Skeletal muscle cell (primary cell): ENCODE measurements at regions not wholly inside any gene's neighbourhood (a gene's known extent, or its start where the extent isn't known, plus 50 kb on each side); places are given as distances from the start of the nearest gene placed in this dataset.

Source experiments
- DNase-seq: peaks from one replicate; pipeline ENCODE4 v3.0.0-alpha.2; 2010; ENCODE audit warnings: low read depth
- H3K4me3 ChIP-seq: 2 replicates; pipeline ENCODE4 v1.5.1; 2011; ENCODE audit warnings: low read depth, mild to moderate bottlenecking, control low read depth, low read length, moderate library complexity

DNA sequence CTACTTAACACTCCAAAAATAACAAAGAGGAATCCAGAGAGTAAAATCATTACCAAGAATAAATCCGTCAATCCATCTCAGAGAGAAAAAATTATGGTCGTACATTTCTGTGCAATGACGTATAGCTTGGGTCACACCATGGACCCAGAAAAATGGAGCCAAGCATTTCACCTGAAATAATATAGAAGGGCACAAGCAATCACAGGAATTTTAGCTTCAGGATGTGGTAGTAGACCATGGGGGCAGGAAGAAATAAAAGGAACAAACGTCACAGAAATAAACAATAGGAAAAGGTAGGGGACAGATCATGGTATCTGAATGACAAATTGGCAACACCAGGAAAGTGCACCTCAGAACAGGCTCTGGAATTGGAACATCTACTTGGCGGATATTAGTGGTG, 231.0 kb downstream of the PLK2 start:
- H3K4me3 ChIP-seq: no peak overlapping the region
- DNase-seq: no peak

DNA sequence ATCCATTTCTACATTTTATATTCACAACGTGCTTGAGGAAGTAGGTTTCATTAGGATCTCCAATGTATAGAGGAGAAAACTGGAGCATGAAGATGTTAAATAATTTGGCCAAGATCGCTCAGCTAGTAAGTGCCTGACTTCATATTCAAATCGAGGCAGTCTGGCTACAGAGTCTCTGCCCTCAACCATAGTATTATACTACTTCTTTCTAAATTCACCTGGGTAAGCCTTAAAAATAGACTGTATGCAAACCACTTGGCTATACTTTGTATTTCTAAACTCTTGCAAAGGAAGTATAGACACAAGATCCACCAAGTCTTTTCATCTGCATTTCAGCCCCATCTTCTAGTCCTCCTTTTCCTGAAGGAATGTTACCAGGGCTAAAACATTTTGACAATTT, 232.0 kb downstream of the PLK2 start:
- H3K4me3 ChIP-seq: no peak overlapping the region
- DNase-seq: no peak

DNA sequence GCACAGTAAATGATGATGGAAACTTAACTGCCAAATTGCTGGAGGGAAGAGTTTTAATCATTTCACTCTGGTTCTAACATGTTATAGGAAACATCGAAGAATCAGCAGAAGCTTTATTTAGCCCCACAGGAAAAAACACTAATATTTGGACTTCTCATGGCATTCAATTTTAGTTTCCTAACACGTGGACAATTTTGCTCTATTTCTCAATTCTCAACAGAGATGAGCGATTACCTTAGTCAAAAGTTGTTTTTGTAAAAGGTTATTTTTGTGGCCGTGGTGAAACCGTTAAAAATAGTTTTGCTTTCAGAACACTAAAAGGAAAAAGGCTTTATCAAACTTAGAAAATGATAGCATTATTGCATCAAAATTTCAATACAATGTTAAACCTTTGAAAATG, 235.2 kb downstream of the PLK2 start:
- no peak overlapping the region for H3K4me3 ChIP-seq
- DNase-seq: no peak

DNA sequence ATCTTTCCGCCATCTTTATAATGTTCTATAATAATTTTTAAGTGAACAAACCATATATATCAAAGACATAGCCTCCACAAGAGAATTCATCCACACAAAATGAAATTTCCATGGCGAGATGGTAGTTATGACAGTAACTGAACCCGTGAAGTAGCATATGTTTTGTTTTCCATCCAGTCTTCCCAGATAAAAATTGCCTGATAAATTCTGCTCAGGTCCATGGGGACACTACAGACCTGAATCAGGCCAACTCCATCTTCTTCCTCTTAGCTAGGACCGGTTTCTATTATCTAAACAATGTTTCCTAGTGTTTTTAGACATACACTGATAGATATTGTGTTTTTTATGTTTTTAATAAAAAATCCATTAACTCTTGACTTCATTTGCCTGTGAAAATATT, 235.7 kb downstream of the PLK2 start:
- DNase-seq: no peak
- no peak overlapping the region for H3K4me3 ChIP-seq

DNA sequence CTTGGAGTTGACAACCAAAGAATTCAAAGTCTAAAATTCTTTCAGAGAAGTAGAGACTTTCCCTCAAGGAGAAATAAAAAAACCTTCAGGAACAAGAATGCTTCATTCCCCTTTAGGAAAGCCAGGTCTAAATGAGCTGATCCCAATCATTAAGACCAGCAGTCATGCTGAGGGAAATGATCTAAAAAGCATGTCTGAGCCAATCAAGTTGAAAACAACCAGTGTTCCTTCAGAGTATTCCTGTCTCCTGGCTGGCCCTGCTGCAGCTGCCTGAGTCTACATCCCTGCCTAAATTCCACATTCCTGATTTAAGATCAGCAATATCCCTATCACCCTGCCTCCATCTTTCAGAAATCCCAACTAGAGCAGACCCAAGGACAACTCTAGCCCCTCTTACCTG, 244.5 kb downstream of the PLK2 start:
- H3K4me3 ChIP-seq: no peak overlapping the region

DNA sequence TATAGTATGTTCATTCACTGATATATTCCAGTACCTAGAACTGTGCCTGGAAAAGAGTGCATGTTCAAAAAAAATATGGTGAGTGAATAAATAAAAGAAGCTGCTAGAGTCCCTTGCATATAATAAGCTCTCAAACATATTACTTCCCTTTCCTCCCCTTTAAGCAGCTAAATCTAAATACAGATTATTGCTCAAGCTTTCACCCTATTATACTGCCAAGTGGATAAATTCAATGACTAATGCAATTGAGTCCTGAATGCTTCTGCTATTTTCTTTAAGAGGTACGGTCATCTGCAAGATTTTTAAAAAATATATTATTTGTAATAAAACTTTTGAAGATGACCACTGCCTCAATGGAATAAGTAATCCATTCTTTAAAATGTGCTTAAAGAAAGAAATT, 248.4 kb downstream of the PLK2 start:
- DNase-seq: no peak
- H3K4me3 ChIP-seq: no peak overlapping the region

More for the DNA sequence above, 244.5 kb downstream of the PLK2 start:
- no peak for DNase-seq

DNA sequence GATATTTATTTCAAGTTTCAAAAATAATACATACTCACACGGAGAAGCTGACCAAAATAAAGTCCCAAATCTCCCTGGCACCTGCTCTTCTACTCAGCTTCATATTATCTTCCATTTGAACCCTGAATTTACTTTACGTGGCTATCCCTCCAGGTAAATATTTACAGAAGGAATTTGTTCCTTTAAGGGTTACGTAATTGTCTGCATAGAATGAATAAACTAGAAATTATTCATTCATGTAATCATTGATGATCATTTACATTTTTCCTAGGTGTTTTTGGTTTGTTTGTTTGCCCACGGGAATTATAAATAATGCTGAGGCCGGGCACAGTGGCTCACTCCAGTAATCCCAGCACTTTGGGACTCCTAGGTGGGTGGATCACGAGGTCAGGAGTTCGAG, 251.2 kb downstream of the PLK2 start:
- DNase-seq: no peak
- H3K4me3 ChIP-seq: no peak overlapping the region

DNA sequence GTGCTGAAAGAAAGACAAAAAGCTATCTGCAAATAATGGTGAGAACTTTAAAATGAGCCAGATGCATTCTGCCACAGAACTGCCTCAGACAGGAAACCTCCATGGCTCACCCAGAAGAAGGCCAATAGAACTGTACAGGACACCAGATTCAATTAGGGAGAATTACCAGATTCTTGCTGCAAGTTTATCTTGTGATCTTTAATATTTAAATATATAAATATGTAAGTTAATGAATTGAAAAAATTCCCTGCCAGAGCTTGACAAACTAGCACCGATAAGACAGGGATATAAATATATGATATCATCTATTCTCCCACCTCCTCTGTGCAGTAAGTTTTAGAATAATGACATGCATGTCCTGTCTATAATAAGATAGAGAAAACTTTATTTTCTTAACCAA, 252.8 kb downstream of the PLK2 start:
- H3K4me3 ChIP-seq: no peak overlapping the region
- no peak for DNase-seq

DNA sequence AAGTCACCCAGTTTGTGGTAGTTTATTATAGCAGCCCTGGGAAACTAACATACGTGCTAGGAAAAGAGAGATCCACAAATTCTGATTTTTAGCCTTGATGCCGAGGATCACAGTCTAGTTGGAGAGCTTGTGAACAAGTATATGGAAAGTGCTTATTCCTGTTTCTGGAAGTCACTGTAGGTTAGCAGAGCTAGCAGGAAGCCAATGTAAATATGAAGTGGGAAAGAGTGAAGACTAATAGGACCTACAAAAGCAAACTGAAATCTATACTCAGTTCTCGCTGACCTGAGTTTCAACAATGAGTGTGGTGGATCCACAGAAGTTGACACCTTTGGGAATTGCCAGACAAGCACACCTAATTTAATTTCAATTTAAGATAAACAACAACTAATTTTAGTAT, 254.9 kb downstream of the PLK2 start:
- no peak overlapping the region for H3K4me3 ChIP-seq
- no peak for DNase-seq

DNA sequence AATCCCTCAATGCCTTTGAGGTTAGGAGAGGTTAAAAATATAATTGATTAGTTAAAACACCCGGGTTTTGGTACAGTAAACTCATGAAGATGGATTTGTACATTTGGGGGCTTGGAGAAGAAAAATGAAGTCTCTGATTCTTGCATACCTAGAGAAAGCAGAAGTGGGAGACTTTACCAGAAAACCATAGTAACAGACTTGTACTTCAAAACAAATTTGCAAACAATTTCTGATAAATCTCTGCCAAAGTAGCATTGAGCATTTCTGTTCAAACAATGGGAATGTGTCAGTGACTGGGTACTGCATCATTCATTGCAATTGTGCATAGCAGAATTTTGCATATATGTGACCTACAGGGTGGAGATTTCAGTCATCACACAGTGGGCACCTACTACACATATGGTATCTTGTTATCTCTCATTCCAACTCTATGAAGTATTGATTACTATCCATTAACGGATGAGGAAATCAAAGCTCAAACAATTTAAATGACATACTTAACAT, 256.9 kb downstream of the PLK2 start:
- no peak for DNase-seq
- no peak overlapping the region for H3K4me3 ChIP-seq

DNA sequence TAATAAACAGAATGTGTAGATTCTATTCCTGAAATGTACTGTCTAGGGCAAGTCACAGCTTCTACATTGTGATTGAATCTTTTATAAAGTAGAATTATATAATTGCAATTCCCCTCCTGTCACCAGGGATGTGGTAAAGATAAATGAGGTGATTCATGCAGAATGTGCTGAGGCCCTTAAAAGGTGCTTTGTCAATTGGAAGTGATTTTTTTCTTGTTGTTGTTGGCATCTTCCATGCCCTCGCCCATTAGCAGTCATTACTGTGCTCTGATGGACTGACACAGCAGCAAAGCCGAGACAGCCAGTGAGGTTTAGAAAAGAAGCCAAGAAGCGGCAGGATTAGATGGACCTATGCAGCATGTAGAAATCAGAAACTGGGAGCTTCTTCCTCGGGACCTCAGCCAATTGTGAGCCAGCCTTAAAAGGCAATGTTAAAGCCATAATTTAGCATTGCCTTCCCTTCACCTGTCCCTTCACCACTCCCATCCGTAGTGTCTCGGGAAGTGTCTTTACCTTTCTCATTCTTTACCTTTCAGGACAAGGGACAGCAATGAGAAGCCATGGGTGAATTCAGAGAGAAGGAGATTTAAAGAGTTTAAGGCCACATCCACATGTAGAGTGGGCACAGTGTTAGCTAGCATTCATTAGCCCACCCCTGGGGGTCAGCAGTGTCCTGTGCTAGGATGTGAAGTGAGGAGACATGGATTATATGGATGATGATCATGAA, 257.8 kb downstream of the PLK2 start:
- DNase-seq: no peak
- no peak overlapping the region for H3K4me3 ChIP-seq

DNA sequence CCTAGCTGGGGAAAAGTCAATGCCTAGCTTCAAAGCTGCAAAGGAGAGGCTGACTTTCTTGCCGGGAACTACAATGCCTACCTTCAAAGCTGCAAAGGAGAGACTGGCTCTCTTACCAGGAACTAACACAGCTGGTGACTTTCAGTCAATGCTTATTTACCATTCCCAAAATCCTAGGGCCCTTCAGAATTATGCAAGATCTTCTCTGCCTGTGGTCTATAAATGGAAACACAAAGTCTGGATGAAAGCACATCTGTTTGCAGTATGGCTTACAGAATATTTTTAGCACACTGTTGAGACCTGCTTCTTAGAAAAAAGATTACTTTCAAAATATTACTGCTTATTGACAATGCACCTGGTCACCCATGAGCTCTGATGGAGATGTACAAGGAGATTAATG, 259.4 kb downstream of the PLK2 start:
- DNase-seq: no peak
- H3K4me3 ChIP-seq: no peak overlapping the region

DNA sequence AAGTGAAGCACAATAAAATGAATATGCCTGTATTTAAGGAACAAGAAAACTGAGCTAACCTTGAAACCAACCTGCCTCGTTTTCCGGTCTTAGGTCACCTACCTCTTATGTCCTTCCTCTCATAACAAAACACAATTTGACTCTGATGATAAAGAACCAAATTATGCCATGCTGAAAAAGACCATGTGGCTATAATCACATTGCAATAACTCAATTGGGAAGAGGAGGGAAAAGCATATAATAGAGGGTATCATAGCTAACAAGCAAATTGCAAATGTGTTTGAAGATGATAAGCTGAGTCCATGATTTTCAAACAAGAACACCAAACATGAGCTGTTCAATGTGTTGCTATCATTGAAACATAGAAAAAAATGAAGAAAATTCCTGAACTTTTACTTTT, 260.8 kb downstream of the PLK2 start:
- DNase-seq: no peak
- no peak overlapping the region for H3K4me3 ChIP-seq

DNA sequence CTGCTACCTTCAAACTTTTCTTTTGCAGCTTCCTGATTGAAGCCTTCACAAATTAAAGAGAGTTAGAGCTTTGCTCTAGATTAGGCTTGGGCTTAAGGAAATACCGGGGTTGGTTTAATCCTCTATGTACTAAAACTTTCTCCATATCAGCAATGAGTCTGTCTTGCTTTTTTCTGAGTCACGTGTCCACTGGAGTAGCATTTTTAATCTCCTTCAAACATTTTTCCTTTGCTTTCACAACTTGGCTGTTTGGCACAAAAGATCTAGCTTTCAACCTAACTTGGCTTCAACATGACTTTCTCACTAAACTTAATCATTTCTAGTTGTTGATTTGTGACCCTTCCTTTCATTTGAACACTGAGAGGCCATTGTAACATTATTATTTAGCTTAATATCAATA, 261.6 kb downstream of the PLK2 start:
- DNase-seq: no peak
- H3K4me3 ChIP-seq: no peak overlapping the region

DNA sequence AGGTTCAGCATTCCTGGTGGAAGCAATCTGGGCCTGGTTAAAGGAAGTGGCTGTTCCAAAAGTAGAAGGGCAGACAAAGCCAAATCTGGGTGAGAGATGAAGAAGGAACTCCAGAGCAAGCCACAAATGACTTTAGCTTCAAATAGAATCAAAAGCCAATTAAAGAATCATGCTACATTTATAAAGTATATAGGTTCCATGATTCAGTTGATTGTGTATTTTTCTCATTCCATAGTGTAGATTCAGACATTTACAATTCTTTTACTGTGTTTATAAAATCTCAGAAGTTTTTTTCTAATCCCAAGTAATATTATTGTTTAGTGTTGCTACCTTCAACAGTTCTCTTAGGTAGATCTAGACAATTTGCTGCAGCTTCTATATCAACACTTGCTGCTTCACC, 262.0 kb downstream of the PLK2 start:
- no peak overlapping the region for H3K4me3 ChIP-seq
- DNase-seq: no peak

DNA sequence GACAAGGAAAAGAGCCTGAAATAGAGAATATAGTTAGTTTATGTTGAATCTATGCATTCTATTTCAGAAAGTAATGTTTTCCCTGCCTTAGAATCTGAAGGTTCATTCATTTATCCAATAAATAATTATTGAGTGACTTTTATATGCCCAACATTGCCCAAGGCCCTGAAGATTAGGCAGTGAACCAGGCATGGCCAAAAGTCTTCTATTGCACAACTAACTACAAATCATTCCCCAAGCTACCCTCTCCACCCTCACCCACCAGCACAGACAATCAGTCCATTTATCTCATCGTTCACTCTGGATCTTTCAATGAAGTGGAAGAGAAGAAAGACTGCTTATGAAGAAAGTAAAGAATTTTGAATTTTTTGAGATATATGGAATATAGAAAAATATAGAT, 268.4 kb downstream of the PLK2 start:
- DNase-seq: no peak
- H3K4me3 ChIP-seq: no peak overlapping the region

DNA sequence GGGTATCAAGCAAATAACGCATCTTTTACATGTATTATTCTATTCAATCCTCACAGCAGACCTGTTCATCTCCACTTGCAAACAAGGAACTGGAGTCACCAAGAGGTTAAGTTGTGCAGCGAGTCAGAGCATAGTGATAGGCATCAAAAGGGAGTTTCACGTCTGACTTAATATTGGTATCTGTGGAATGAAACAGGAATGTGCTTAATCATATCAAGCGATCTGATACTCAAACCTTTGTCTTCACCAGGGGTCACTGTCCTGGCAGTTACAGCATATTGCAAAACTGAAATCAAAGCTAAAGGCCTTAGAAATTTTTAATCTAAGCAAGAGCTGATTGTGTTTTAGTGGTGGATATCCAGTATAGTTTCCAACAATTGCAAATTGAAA, 271.6 kb downstream of the PLK2 start:
- H3K4me3 ChIP-seq: no peak overlapping the region
- DNase-seq: peak; percentile 51

DNA sequence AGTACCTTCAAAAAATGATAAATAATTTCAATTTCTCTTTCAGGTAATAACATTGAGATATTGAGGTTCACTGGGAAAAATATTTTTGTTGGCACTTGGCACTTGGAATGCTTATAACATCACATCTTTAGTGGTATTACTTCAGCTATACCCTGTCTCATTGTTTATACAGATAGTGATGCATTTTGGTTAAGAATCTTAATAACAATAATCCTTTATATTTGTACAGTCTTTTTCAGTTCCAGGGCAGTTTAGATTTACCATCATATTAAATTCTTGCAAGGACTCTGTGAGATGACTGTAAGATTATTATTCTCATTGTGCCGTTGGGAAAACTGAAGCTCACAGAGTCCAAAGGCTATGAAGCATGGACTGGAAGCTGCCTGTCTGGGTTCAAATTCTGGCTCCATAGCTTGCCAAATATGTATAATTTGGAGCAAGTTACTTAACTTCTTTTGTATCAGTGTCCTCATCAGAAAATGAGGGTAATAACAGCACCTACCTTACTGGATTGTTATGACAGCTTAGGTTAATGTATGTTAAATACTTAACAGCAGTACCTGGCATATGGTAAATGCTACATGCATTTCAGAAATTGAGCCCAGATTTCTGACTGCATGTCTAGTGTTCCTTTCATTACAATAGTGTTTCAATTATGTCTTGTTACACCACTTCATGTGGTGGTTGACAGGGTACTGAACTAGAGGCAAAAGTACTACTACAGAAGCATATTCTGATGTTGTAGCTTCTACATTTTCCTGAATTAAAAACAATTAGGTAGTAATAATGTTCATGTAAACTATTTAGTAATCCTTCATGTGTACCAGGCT, 272.2 kb downstream of the PLK2 start:
- H3K4me3 ChIP-seq: no peak overlapping the region
- DNase-seq: no peak

DNA sequence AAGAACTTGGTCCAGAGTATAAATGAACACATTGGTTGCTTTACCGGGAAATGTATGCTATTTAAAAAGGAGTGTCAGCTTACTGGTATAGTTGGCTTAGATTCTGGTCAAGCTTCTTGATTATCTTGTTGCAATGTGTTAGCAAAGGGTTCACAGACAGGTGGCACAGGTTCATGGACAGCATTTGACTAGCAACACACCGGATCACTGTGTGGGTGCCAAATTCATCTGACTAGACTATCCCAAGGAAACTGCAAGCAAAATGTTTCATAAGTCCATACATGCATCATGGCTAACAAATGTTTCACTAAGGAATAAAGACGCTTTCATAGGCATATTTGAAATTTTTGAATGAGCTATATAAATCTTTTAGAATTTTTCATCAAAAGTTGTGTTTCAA, 274.1 kb downstream of the PLK2 start:
- DNase-seq: no peak

DNA sequence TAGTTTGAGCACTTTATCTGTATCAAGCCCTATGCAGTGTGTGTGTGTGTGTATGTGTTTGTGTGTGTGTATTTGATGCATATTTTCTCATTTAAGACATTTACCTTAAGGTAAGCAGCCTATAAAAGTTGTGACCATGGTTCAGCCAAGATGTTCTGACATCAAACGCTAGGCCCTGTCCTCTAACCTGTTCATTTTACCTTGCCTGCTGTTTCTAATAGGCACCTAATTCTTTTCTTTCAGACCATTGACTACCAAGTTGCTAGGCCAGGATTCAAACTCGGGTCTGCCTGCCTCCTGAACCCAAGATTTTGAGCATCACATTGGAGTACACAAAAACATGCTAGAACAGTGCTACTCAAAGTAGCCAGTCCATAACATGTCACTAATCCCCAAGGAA, 274.5 kb downstream of the PLK2 start:
- no peak overlapping the region for H3K4me3 ChIP-seq
- no peak for DNase-seq

More for the DNA sequence above, 274.1 kb downstream of the PLK2 start:
- no peak overlapping the region for H3K4me3 ChIP-seq

DNA sequence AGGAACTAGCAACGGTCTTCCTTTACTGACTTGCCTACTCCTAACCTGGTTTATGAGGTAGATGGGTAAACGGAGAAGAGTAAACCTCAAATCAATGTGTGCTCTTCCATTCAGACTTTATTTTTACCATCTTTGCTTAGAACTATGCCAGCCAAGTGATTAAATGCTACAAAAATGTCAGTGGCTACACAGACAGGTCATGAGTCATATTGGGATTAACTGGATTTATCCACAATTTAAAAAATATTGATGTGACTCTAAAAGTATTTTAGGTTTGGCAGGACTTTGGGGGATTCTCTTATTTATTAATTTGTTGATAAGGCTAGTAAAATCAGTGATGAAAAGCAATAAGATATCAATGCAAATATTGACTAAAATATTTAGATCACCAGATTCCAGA, 275.0 kb downstream of the PLK2 start:
- no peak overlapping the region for H3K4me3 ChIP-seq
- no peak for DNase-seq
